ENCODE measurements at regions not wholly inside any gene's neighbourhood (a gene's known extent, or its start where the extent isn't known, plus 50 kb on each side); places are given as distances from the start of the nearest gene placed in this dataset.

- DNase-seq: no peak
Observed at GRCh38 chr14:96986256-96987085, 189.3 kb downstream of the VRK1 start.

- DNase-seq: peak; percentile 69
Observed at GRCh38 chr14:96987086-96987474, 189.9 kb downstream of the VRK1 start.

GRCh38 chr14:96987771-96988170 lies 190.6 kb downstream of the VRK1 start:
- DNase-seq: no peak

- no peak for DNase-seq
Observed at GRCh38 chr14:96989306-96989705, 192.1 kb downstream of the VRK1 start.

GRCh38 chr14:96991226-96991625 lies 194.0 kb downstream of the VRK1 start:
- no peak for DNase-seq

GRCh38 chr14:96994999-96995398 lies 197.8 kb downstream of the VRK1 start:
- DNase-seq: no peak

- DNase-seq: no peak
Observed at GRCh38 chr14:96997269-96997668, 200.1 kb downstream of the VRK1 start.

GRCh38 chr14:96997996-96998395 lies 200.8 kb downstream of the VRK1 start:
- no peak for DNase-seq

GRCh38 chr14:96999654-97000155 lies 202.5 kb downstream of the VRK1 start:
- no peak for DNase-seq

- DNase-seq: no peak
Observed at GRCh38 chr14:97002454-97002853, 205.3 kb downstream of the VRK1 start.

GRCh38 chr14:97005934-97006333 lies 208.8 kb downstream of the VRK1 start:
- DNase-seq: no peak

- DNase-seq: no peak
Observed at GRCh38 chr14:97010491-97011160, 213.4 kb downstream of the VRK1 start.

- DNase-seq: no peak
Observed at GRCh38 chr14:97013878-97014277, 216.7 kb downstream of the VRK1 start.

- DNase-seq: peak; percentile 83
Observed at GRCh38 chr14:97021001-97021400, 223.8 kb downstream of the VRK1 start.

- no peak for DNase-seq
Observed at GRCh38 chr14:97021571-97022168, 224.5 kb downstream of the VRK1 start.

GRCh38 chr14:97022741-97023140 lies 225.6 kb downstream of the VRK1 start:
- no peak for DNase-seq

GRCh38 chr14:97023871-97024270 lies 226.7 kb downstream of the VRK1 start:
- DNase-seq: no peak

- no peak for DNase-seq
Observed at GRCh38 chr14:97024300-97024699, 227.1 kb downstream of the VRK1 start.

- no peak for DNase-seq
Observed at GRCh38 chr14:97025722-97026121, 228.5 kb downstream of the VRK1 start.

GRCh38 chr14:97027256-97027999 lies 230.2 kb downstream of the VRK1 start:
- DNase-seq: no peak

GRCh38 chr14:97028382-97028781 lies 231.2 kb downstream of the VRK1 start:
- peak; percentile 27 for DNase-seq

- no peak for DNase-seq
Observed at GRCh38 chr14:97029800-97030199, 232.6 kb downstream of the VRK1 start.

GRCh38 chr14:97031530-97031929 lies 234.3 kb downstream of the VRK1 start:
- no peak for DNase-seq
